ENCODE measurements at regions not wholly inside any gene's neighbourhood (a gene's known extent, or its start where the extent isn't known, plus 50 kb on each side); places are given as distances from the start of the nearest gene placed in this dataset.

DNA sequence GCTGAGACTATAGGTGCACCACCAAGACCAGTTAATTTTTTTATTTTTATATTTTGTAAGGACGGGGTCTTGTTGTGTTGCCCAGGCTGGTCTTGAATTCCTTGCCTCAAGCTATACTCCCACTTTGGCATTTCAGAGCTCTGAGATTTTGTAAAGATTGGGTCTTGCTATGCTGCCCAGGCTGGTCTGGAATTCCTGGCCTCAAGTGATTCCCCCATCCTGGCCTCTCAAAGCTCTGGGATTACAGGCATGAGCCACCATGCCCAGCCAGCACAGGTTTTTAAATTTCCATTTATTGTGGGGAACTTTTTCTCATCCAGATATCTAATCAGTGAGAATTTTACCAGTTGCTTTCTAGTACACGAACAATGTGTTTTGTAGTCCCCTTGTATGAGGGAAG lies 156.1 kb upstream of the VLDLR start:
- no peak for DNase-seq

DNA sequence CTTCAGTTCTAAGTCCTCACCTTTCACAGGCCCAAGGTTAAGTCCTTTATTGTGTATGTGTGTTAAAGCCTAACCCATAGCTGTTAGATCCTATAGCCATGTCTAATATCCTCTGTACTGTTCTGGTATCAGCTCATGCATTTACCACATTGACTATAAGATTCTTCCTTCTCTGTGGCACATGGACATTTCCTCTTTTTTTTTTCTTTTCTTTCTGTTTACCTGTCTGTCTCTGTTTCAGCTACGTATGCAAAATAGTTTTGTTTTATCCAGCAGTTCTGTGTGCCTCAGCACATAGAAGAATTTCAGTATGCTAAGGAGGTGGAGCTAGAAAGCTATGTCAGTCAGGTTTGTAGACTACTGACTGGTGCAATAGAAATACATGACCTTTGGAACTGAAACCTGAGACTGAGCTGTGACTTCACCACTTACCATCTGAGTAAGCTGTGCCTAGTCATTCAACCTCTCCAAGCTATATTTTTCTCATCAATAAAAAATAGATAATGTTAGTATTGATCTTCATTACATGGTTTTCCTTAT lies 155.6 kb upstream of the VLDLR start:
- DNase-seq = peak; percentile 91

DNA sequence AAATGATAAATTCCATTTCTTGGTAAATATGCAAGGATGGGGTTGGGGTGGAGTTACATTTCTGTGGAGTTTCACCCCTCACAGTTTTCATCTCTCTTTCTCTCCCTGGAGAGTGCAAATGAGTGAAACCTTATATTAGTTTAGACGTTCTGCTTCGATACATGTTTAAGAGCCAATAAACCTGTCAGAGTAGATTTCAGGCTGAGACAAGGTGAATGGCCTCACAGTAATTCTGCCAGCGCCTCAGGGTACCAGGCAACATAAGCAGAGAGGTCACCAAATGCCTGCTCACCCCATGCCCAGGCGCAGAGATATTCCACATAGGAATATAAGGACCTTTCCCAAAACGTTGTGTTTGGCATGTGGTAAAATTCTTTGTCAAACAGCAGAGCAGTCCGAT lies 154.9 kb upstream of the VLDLR start:
- peak; percentile 95 for DNase-seq

DNA sequence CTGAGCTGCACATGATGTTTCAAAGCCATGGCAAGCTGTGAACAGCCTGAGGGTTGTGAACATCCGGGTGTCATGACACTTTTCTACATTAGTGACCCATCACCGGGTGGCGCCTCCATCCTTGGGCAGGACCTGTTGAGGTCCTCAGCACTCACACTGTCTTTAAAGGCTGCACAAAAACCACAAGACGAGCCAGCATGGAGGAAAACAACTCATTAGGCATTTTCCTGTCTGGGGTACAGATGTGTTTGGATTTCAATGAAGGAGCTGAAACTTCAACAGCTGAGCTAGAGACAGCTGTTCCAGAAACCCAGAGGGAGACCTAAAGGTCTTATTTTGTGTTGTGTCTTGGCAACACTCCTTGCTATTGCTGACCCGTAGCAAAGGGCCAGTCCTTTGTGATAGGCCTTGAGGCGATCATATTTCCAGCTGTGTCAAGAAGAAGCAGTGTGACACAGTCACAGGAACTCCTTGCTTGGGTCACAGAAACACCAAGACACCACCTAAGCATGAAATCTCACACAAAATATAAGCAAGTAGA lies 151.8 kb upstream of the VLDLR start:
- no peak for DNase-seq

DNA sequence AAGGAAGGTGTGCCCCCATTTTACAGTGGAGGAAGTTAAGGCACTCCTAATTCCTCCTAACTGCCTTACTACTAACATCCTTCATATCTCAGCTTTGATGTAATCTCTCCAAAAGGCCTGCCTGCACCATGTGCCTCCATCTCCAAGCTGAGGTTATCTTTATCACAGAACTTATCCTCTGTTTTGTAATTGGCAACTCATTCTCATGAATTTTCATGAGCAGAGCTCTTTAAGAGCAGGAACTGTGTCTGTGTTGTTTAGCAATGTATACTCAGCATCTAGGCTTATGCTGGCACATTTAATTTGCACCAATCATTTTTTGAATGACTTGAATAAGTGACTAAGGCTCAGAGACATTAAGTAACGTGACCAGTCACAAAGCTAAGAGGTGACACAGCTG lies 147.9 kb upstream of the VLDLR start:
- DNase-seq = no peak

DNA sequence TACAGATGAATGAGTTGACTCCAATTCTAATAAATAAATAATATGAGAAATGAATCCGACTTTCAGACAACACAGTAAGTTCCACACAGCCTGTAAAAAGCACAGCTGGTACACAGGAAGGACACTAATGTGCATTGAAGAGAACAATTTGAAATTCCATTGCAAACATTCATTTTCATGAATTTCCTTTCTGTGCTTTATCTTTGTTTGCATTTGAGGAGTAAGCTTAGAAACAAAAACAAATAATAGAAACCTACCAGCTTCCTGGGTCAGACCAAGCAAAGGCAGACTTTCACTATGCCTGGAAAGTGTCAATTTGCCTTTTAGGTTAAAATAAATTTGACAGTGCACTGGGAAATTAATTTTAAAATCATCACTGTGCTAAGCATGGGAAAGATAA lies 143.8 kb upstream of the VLDLR start:
- no peak for DNase-seq

DNA sequence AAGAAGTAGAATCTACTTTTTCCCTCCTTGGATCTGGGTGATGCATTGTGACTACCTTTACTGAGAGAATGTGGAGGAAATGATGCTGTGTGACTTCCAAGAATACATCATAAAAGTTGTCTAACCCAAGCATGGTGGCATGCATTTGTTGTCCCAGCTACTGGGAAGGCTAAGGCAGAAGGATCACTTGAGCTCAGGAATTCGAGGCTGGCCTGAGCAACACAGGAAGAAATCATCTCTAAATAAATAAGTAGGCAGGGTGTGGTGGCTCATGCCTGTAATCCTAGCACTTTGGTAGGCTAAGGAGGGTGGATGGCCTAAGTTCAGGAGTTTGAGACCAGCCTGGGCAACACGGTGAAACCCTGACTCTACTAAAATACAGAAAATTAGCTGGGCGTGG lies 143.2 kb upstream of the VLDLR start:
- no peak for DNase-seq

DNA sequence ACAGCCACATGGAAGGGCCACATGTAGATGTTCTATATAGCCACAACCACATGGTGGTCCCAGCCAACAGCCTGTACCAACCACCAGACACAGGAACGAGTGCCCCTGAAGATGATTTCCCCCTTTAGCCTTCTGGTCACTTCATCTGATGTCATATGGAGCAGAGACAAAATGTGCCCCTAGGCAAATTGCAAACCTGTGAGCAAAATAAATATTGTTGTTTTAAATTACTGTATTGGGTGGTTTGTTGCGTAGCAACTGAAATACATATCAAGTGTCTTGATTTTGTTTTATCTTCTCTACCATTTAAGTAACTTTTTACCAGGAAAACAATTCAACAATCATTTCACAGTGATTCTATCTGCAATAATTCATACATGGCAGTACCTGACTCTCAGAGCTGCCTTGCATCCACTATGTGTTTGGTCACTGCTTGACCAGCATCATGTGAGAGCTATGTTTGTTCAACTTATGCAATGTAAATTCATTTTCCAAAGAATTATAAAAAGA lies 142.5 kb upstream of the VLDLR start:
- DNase-seq = no peak

DNA sequence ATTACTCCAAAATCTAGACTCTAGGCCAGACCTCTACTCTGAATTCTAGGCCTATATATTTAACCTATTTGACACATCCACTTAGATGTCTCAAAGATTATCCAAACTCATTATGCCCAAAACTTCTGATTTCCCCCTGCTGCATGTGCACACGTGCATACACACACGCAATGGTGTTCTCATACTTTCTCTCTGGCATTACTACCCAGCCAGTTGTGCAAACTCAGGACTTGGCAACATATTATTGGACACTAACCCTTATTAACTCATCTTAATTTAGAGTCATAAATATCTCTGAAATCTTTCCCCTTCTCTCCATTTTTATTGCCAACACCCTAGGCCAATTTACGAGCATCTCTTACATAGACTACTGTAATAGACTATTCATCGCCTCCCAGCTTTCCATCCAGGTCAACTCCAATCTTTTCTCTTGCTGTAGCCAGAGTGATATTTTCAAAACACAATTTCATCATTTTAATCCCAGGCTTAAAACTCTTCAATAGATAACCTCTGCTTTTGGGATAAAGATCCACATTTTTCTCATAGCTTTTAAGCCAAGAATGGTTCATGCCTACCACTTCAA lies 141.2 kb upstream of the VLDLR start:
- DNase-seq = no peak

DNA sequence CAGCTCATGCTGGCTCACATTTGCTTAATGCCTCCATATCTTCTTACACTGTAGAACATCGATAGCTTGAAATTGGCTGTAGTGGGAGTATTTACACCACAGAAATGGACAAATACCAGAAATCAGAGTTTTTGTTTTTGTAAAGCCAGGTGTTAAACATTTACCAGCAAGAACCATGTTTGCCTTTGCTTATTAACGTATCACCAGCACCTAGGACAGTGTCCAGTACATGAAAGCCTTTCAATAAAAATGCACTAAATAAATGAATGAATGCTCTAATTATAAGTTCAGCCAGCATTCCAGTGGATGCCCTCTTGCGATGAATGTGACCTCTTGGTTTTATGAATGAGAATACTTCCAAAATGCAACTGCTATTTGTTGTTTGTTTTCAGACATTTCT lies 140.4 kb upstream of the VLDLR start:
- no peak for DNase-seq

DNA sequence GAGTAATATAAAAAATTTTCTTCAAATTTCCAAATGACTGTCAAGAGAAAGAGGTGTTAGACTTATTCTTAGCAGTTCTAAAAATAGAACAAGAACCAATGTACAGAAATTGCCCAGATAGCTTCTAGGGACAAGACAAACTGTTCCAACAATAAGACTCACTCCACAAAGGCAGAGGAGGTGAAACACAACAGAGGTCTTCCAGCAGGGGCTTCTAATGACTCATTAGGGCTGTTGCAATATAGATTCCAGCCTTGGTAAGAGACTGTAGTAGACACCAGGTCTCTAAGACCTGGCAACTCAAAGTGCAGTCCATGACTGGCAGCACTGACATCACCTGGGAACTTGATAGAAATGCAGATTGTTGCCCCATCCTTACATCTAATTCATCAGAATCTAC lies 134.6 kb upstream of the VLDLR start:
- no peak for DNase-seq

DNA sequence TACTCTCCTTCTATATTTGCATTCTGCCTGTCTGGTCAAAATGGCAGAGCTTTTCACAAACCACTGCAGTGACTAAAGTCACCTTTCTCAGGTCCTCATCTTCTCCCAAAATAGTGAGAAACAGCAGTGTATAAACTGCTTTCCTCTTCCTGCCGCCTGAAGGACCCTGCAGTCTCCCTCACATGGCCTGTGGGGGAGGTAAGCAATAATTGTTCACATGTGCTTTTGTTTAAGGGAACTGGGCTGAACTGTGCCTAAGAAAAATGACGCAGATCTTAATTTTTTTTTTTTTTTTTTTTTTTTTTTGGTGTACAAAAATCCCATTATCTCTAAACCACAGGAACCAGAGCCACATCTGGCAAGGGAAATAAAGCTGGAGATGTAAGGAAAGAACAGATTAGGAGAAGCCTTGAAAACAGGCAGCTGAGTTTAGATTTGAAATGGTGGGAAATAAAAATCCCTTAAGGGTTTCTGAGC lies 131.7 kb upstream of the VLDLR start:
- no peak for DNase-seq

DNA sequence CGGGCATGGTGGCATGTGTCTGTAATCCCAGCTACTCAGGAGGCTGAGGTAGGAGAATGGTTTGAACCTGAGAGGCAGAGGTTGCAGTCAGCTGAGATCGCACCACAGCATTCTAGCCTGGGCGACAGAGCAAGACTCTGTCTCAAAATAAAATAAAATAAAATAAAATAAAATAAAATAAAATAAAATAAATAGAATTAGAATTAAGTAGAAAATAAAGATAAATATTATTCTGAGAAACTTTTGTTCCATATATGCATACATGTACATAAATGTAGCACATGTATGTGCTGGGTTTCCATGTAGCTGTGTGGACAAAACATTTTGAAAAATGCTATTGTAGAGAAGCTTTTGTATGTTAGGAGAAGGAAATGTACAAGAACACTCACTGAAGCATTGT lies 129.4 kb upstream of the VLDLR start:
- DNase-seq = no peak

DNA sequence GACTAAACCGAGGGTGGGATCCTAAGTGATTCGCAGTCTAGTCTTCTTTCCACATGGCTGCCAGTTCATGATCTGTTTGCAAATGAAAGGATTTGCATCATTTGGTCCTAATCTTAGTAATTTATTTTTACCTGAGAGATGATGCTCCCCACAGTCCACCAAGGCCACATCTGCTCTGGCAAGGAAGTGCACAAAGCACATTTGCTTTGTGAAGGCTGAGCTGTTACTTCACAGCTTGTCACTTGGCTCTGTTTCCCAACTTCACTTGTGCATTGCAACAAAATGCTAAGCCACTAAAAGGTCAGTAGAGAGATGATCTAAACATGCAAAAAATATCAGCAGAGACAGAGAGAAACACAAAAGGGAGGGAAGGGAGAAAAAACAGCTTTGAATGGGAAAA lies 128.5 kb upstream of the VLDLR start:
- DNase-seq = no peak

DNA sequence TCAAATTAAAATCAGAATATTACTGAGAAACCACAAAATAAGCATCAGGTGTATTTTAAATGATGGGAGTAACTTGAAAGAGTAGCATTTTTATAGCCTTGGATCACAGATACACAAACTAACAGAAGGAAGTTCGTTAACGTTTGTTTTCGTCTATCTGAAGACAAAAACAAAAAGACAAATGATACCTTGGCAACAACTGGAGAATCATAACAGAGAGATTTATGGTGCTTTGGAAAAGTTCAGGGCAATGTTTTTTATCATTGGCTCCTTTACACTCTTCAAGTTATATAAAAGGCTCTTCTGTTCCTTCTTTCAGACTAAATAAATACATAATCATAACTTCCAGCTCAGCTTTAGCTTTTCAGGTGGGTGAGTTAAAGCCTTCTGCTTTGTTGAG lies 128.1 kb upstream of the VLDLR start:
- no peak for DNase-seq

DNA sequence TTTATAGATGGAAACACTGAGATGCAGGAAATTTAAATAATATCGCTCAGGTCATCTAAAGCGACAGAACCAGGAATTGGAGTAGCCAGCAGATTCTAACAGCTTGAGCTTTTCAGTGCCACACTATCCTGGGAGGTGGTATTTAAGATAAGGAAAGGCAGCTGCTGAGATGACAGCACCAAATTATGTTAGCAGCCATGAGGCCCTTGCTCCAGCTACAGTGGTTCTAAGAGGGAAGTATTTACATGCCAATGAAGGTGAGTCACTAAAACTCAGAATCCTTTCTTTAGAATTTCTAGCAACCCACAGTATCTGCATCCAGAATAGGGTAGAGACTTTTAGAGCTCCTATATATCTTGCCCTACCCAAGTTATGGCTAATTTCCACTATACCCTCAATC lies 127.0 kb upstream of the VLDLR start:
- no peak for DNase-seq

DNA sequence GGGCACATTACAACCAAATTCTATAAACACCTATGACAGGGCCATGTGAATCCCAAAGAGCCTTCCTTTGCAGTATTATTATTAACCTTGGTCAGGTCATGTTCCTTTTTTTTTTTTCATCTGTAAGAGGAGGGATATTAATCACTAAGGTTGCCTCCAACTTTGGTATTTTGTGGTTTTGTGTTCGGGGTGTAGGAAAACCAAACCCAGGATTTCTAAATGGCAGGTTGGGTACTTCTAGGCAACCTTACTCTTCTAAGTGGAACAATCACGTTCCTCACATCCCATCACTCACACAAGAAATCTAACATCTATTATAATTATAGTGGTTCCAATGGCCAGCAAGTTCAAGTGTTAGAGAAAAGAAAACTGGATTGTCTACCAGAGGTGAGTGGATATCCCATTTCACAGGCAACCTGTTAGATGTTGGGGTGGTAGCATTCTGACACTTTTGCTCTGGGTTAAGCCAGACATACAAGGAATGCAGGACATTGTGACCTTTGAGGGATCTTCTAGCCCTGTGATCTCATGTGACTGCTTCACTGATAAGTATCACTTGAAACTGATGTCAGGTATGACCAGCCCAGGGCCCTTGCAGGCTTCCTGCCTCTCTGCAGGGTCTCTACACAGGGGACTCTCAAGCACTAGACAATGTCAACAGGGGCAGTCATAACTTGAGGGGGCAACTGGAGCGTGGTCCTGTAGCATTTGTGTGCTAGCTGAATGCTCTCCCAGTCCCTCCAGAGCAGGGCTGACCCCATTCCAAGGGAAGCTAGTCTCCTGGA lies 126.2 kb upstream of the VLDLR start:
- peak; percentile 45 for DNase-seq

DNA sequence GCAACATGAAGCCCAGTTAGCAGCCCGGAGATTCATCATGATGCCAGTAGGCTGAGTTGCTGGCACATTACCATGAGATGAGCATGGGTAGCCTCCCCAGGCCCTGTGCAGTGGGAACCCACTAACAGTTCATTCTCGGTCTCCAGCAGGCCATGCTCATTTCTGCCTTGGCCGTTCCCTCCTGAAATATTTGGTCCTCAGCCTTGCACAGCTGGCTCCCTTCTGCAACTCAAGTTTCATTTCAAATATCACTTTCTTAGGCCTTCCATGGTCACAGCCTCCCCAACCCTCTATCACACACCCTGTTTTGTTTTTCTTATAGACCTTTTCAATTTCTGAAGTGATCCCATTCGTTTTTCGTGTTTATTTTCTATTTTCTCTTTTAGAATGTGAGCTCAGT lies 125.4 kb upstream of the VLDLR start:
- DNase-seq = no peak

DNA sequence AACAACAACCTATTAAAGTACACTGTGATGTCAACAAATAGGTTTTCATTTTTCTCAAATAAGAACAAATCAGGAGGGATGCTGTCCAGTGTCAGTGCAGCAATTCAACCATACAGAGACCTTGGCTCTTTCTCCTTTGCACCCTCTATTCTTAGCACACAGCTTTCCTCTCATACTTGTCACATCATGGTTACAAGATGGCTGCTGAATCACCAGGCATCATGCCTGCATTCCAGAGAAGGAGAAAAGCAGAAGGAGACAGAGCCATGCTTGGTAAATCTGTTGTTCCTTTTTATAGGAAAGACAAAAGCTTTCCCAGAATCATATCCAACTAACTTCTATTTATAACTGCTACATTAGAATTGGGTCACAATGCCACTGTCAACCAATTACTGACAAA lies 124.7 kb upstream of the VLDLR start:
- no peak for DNase-seq

DNA sequence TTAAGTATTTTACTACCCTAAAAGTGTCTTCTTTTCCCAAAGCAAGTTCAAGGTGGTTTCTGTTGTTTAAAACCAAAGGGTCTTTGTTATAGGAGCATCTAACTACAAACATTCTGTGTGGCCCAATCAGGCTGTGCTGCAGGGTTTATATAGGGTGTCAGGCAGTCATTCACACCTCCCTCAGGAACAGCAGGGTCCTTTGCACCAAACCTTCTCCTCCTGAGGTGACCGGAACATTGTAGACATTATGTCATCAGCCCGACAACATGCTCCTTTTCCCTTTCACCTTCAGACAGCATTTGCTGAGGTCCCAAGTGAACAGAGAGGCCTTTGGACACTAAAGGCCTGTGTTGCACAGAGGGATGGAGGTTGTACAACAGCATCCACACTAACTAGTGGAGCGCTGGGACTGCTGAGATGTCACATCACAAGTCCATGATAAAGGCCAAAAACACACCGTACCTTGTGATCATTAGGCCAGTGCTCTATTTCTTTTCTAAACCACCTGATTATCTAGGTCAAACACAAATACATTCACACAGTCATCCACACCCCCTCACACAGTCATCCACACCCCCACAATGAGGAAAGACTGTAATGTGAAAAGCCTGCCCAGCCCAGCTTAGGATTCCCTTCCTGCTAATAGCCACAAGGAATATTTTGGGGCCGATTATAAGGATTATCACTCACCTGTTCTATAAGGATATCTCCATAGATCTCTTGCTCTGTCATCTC lies 123.8 kb upstream of the VLDLR start:
- DNase-seq = no peak

DNA sequence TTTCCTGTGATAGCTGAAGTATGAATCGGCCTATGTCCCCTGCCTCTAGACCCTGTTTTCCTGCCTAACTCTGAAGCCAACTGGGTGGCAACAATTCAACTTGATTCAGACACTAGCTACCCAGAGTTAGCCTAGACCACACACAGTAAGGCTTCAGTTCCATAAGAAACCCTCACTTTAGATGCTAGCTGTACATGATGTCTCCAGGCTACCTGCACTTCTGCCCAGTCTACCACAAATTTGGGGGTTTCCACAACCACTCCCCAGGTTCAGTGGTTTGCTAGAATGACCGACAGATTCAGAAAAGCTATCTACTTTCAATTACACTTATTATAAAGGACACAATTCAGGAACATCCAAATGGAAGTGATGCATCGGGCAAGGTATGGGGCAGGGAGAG lies 119.4 kb upstream of the VLDLR start:
- DNase-seq = no peak

DNA sequence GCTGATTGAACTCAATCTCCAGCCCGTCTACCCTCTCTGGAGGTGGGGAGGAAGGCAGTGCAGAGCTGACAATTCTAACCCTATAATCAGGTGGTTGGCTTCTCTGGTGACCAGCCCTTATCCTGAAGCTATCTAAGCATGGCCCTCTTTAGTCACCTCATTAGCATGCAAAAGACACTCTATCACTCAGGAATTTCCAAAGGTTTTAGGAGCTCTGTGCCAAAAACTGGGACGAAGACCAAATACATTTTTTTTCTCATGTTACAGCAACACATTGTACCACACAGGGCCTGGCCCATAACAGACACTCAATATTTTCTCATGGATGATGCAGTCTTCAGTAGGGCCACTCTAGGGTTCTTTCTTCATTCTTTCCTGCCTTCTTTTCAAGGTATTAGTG lies 118.8 kb upstream of the VLDLR start:
- no peak for DNase-seq

DNA sequence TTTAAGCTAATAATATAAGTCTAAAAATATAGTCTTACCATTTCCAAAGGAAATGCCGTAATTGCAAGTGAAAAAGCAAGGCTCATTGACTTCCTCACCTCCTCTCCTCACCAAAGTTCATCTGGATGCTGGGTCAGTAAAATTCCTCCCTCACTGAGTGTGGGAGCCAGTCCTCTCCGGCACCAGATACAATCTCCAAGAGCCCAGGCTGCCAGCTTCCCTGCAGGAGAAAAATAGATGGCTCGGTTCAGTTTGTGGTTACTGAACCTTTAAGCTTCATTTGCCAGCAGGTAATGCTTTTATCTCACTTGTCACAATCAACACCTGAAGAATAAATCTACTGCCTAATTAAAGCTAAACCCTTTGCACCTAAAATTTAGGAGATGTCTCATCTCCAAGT lies 115.3 kb upstream of the VLDLR start:
- no peak for DNase-seq

DNA sequence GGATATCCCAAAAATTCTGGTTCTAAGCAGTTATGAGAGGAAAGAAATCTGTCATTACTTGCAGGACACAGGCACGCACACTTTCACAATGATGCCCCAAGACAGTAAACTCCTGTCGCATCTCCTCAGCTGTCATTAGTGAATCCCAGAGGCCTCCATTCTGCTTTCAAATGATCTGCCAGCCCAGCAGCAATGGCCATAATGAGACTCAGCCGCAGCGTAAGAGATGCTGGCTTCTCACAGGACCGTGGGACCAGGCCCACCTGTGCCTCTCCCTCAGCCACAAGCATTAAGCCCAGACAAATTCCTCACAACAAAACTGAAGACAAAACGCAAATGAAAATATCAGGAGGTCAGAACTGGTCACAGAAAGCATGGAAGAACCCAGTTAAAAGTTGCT lies 98.0 kb upstream of the VLDLR start:
- DNase-seq = no peak

Measured in NCI-H510A treated with DMSO at 0.1 percent for 48 hours (cell line).